ENCODE measurements at regions not wholly inside any gene's neighbourhood (a gene's known extent, or its start where the extent isn't known, plus 50 kb on each side); places are given as distances from the start of the nearest gene placed in this dataset.

- Histone ChIP-seq H4K20me1 (ENCODE audit: insufficient read depth, low read length) (no peaks in the 10 kb centered on the region), H2AFZ (ENCODE audit: low read length) (no peak overlapping the region), H3K79me2 (ENCODE audit: insufficient read depth, low read length) (no peaks in the 10 kb centered on the region), H3K9me3 (ENCODE audit: low read length) (peaks cover 24% of the 10 kb centered on the region), H3K4me3 (replicated peaks in 1 of 3; ENCODE audit: insufficient read depth in 1 of 3, low read depth in 2 of 3, low read length in 3 of 3) (no peak overlapping the region), H3K36me3 (replicated peaks in 1 of 2; ENCODE audit: control insufficient read depth in 1 of 2, insufficient read depth in 2 of 2, low read length in 2 of 2) (no peaks in the 10 kb centered on the region), H3K9ac (ENCODE audit: insufficient read depth, low read depth, low read length) (no peak overlapping the region), H3K27me3 (ENCODE audit: control insufficient read depth in 1 of 2, insufficient read depth in 2 of 2, low read length in 2 of 2) (no peaks in the 10 kb centered on the region), H3K4me1 (ENCODE audit: insufficient read depth, low read length) (no peaks in the 10 kb centered on the region), H3K4me2 (ENCODE audit: low read depth, low read length) (no peak overlapping the region), H3K27ac (ENCODE audit: extremely low read length, insufficient read depth, low read length) (no peak overlapping the region)
- WGBS (ENCODE audit: low lambda C conversion rate): 1% methylated on average over 3 of the region's 3 CpGs
- TF ChIP-seq, protein P1, sequence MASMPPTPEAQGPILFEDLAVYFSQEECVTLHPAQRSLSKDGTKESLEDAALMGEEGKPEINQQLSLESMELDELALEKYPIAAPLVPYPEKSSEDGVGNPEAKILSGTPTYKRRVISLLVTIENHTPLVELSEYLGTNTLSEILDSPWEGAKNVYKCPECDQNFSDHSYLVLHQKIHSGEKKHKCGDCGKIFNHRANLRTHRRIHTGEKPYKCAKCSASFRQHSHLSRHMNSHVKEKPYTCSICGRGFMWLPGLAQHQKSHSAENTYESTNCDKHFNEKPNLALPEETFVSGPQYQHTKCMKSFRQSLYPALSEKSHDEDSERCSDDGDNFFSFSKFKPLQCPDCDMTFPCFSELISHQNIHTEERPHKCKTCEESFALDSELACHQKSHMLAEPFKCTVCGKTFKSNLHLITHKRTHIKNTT (CRISPR knock-in tag; IDR thresholded peaks at IDR 0.05): no peak
- TF ChIP-seq ATF7 (IDR thresholded peaks at IDR 0.05) (peak; percentile 71), ATF7 (CRISPR knock-in tag; IDR thresholded peaks at IDR 0.05) (no peak), NPAS2 (CRISPR knock-in tag; IDR thresholded peaks at IDR 0.05; ENCODE audit: borderline replicate concordance) (no peak), U2AF2 (IDR thresholded peaks at IDR 0.05; ENCODE audit: low read depth, low read length) (no peak), CEBPZ (IDR thresholded peaks at IDR 0.05; ENCODE audit: low read length) (no peak)
- BruUV-seq (replicated peaks): no TSS peak
- in situ Hi-C loops (cut with HindIII; ENCODE audit: extremely low pct_ligation_motif_present, low pct_unique_long_range_greater_than_20kb) (no loop called here), intact Hi-C loops (cut with micrococcal nuclease; ENCODE audit: unreplicated experiment) (no loop called here)
- FAIRE-seq: no peak
- ChIA-PET CTCF (ENCODE audit: low intra/inter-chr PET ratio, low total read pairs) (no interaction called here), POLR2A (no interaction called here)
- DNase-seq (ENCODE audit: low spot score): no peak
- no peak for ATAC-seq
Observed at GRCh38 chr5:129228577-129228976, 134.0 kb downstream of the ISOC1 start.

Measured in HepG2 (cell line).